Activated CD4-positive, alpha-beta T cell treated with anti-CD3 and anti-CD28 coated beads, Interleukin-2, amount 10 ng/mL, durations not matched to agents 24 days and 14 days (primary cell): ENCODE measurements at regions not wholly inside any gene's neighbourhood (a gene's known extent, or its start where the extent isn't known, plus 50 kb on each side); places are given as distances from the start of the nearest gene placed in this dataset.

Experiments
- DNase-seq: peaks from one replicate; pipeline ENCODE4 v3.0.0; 2022
- H3K27ac Mint-ChIP-seq: one replicate; pipeline ENCODE4 v1.8.0; 2022; ENCODE audit warnings: mild to moderate bottlenecking, mixed read lengths
- H3K27me3 Mint-ChIP-seq: one replicate; pipeline ENCODE4 v1.8.0; 2022; ENCODE audit warnings: mixed read lengths
- H3K36me3 Mint-ChIP-seq: one replicate; pipeline ENCODE4 v1.8.0; 2022; ENCODE audit warnings: low read depth, mild to moderate bottlenecking, mixed read lengths
- H3K4me1 Mint-ChIP-seq: one replicate; pipeline ENCODE4 v1.8.0; 2021; ENCODE audit warnings: mixed read lengths
- H3K4me3 Mint-ChIP-seq: one replicate; pipeline ENCODE4 v1.8.0; 2022; ENCODE audit warnings: mild to moderate bottlenecking, moderate library complexity, mixed read lengths
- H3K9me3 Mint-ChIP-seq: one replicate; pipeline ENCODE4 v1.8.0; 2021; ENCODE audit warnings: mixed read lengths
- intact Hi-C: fragments of 100-400 bp; cut with micrococcal nuclease; formaldehyde crosslinking; loops from one replicate; pipeline ENCODE4 v1.15.1; 2023

- Mint-ChIP-seq H3K36me3 (no peaks in the 10 kb centered on the region), H3K4me3 (no peak overlapping the region), H3K27ac (no peak overlapping the region), H3K9me3 (no peaks in the 10 kb centered on the region), H3K4me1 (no peaks in the 10 kb centered on the region), H3K27me3 (peaks cover 2% of the 10 kb centered on the region)
- intact Hi-C loops: no loop called here
- no peak for DNase-seq
These were observed 238.7 kb upstream of the COPS8 start for GRCh38 chr2:236847023-236847422.

DNA sequence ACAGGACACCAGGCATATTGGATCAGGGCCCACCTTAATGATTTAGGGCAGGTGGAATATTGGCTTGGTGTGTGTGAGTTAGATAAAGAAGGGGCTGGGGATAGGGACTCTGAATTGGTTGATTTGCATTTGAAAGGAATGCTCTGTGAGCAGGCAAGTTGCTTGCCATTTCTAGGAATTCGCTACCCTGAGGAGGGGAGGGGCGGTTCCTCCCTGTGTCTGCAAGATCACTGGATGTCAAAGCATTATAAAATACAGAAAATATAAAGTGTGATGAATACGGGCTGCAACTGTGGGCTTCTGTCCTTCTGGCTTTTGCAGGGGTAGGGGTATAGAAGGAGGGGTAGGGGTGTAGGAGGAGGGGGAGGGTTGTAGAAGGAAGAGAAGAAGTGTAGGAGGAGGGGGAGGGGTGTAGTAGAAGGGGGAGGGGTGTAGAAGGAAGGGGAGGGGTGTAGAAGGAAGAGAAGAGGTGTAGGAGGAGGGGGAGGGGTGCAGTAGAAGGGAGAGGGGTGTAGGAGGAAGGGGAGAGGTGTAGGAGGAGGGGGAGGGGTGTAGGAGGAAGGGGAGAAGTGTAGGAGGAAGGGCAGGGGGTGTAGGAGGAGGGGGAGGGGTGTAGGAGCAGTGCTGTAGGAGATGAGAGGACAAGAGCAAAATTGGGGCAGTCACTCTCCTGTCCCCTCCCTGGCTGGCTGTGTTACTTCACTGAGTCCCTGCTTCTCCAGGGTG, 238.0 kb upstream of the COPS8 start:
- Mint-ChIP-seq H3K27ac (no peak overlapping the region), H3K36me3 (no peaks in the 10 kb centered on the region), H3K4me3 (no peak overlapping the region), H3K9me3 (no peaks in the 10 kb centered on the region), H3K27me3 (peaks cover 2% of the 10 kb centered on the region), H3K4me1 (no peaks in the 10 kb centered on the region)
- no peak for DNase-seq
- intact Hi-C loops: no loop called here

DNA sequence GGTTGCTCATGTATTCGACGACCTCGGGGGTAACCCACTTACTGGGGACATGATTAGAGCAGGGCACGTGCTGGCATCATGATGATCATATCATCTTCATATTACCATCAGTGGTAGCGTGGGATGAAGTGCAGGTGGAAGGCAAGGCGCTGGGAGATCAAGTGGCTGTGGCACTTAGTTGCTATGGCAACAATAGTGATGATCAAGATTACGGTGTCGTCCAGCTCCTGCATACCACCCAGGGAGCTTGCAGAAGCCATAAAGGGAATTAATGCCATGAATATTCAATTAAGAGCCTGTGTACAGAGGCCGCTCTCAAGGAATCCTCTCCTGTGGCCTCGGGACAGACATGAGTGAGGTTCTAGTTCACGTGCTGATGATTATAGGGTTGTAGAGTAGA, 237.2 kb upstream of the COPS8 start:
- Mint-ChIP-seq H3K9me3 (no peaks in the 10 kb centered on the region), H3K36me3 (no peaks in the 10 kb centered on the region), H3K27me3 (peaks cover 2% of the 10 kb centered on the region), H3K4me3 (no peak overlapping the region), H3K4me1 (no peaks in the 10 kb centered on the region), H3K27ac (no peak overlapping the region)
- no peak for DNase-seq
- intact Hi-C loops: no loop called here

DNA sequence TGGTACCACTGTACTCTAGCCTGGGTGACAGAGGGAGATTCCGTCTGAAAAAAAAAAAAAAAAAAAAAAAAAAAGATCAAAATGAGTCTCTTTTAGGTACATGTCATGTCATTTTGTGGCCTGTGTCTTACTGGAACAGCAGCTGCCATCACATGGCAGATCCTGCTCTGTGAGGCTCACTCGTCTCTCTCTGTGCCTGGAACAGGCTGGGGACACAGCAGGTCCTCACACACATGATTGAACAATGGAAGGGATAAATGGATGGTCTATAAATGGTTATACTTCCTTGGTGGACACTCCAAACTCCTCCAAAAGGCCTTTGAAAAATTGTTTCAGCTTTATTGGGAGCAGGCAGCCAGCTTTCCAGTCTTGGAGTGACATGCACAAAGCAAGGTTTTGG, 236.2 kb upstream of the COPS8 start:
- H3K27ac Mint-ChIP-seq: no peak overlapping the region
- DNase-seq: no peak
- H3K27me3 Mint-ChIP-seq: peaks cover 2% of the 10 kb centered on the region
- no peaks in the 10 kb centered on the region for H3K4me1 Mint-ChIP-seq
- H3K9me3 Mint-ChIP-seq: no peaks in the 10 kb centered on the region
- no peaks in the 10 kb centered on the region for H3K36me3 Mint-ChIP-seq
- intact Hi-C loops: no loop called here
- no peak overlapping the region for H3K4me3 Mint-ChIP-seq

- Mint-ChIP-seq H3K27ac (no peak overlapping the region), H3K4me1 (no peaks in the 10 kb centered on the region), H3K36me3 (no peaks in the 10 kb centered on the region), H3K4me3 (no peak overlapping the region), H3K9me3 (no peaks in the 10 kb centered on the region), H3K27me3 (peaks cover 2% of the 10 kb centered on the region)
- intact Hi-C loops: no loop called here
- no peak for DNase-seq
These were observed 235.7 kb upstream of the COPS8 start for GRCh38 chr2:236849940-236850339.

DNA sequence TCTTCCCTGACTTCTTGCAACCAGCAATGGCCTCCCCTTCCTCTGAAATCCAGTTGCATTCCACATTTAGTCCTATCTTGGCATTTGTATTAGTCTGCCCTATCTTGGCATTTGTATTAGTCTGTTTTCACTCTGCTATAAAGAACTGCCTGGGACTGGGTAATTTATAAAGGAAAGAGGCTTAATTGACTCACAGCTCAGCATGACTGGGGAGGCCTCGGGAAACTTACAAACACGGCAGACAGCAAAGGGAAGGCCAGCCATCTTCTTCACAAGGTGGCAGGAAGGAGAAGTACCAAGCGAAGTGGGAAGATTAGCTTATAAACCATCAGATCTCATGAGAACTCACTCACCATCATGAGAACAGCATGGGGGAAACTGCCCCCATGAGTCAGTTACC, 234.5 kb upstream of the COPS8 start:
- no peak overlapping the region for H3K4me3 Mint-ChIP-seq
- no peaks in the 10 kb centered on the region for H3K36me3 Mint-ChIP-seq
- intact Hi-C loops: no loop called here
- no peak for DNase-seq
- no peaks in the 10 kb centered on the region for H3K4me1 Mint-ChIP-seq
- H3K27me3 Mint-ChIP-seq: peaks cover 2% of the 10 kb centered on the region
- H3K27ac Mint-ChIP-seq: no peak overlapping the region
- no peaks in the 10 kb centered on the region for H3K9me3 Mint-ChIP-seq

DNA sequence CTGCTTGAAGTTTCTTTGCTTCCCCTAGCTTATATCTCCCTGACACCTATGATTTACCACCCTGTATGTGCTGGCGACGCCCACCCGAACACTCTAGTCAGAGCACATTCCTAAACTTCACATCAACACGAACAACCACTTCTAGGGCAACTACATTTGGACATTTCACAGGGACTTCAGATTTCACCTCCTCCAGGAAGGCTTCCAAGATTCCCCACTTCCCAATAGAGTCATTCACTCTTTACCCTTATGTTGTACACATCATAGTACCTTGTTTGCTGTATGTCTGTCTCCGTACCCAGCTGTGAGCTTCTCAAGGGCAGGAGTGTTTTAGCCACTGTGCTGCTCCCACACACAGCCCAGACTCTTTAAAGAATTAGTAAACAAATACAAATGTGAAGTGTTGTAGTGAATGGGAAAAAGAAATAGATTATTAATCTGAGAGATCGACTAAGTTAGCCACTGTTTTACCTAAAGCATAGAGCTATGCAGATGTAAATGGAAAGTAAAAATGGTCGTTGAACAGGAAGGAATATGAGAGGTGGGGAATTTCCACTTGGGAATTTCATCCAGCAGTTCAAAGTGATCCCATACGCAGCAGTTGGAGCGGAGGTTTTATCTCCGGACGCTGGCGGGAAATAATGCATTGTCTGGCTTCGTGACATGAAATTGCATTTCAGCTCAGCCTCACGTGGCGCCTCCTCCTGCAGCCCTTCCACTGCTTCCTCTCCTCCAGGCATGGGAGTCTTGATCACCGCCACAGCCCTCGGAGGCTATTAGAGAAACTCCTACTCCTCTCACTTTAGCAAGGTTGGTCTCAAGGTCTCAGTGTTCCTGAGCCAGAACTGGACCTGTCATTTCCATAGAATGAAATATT, 233.4 kb upstream of the COPS8 start:
- intact Hi-C loops: no loop called here
- no peak overlapping the region for H3K4me3 Mint-ChIP-seq
- peaks cover 2% of the 10 kb centered on the region for H3K27me3 Mint-ChIP-seq
- DNase-seq: no peak
- H3K9me3 Mint-ChIP-seq: no peaks in the 10 kb centered on the region
- no peaks in the 10 kb centered on the region for H3K36me3 Mint-ChIP-seq
- no peak overlapping the region for H3K27ac Mint-ChIP-seq
- no peaks in the 10 kb centered on the region for H3K4me1 Mint-ChIP-seq

GRCh38 chr2:236852977-236853374, 232.7 kb upstream of the COPS8 start:
- H3K4me3 Mint-ChIP-seq: no peak overlapping the region
- peaks cover 2% of the 10 kb centered on the region for H3K27me3 Mint-ChIP-seq
- H3K27ac Mint-ChIP-seq: no peak overlapping the region
- DNase-seq: no peak
- H3K9me3 Mint-ChIP-seq: no peaks in the 10 kb centered on the region
- intact Hi-C loops: no loop called here
- H3K36me3 Mint-ChIP-seq: no peaks in the 10 kb centered on the region
- H3K4me1 Mint-ChIP-seq: no peaks in the 10 kb centered on the region

DNA sequence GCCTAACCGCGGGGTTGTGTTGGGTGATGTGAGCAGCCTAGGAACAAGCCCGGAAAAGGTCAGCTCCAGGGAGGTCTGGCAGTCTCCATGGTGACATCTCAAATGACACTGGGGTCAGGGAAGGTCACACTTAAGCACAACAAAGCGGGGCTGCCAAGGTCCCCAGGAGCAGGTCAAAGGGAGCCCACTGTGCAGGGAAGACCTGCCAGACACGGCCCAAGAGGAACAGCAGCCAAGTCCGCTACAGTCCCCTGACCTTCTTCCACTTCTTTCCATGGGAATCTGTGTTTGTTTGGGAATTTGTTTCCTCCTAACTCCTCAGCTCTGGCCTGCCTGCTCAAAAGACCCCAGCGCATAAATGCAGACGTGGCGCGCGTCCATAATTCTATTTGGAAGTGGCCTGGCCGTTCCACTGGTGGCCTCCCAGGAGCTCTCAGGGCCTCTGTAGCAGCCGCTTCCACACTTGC, 232.1 kb upstream of the COPS8 start:
- no peak for DNase-seq
- Mint-ChIP-seq H3K36me3 (no peaks in the 10 kb centered on the region), H3K9me3 (no peaks in the 10 kb centered on the region), H3K4me3 (no peak overlapping the region), H3K27me3 (peaks cover 2% of the 10 kb centered on the region), H3K27ac (no peak overlapping the region), H3K4me1 (no peaks in the 10 kb centered on the region)
- intact Hi-C loops: no loop called here

DNA sequence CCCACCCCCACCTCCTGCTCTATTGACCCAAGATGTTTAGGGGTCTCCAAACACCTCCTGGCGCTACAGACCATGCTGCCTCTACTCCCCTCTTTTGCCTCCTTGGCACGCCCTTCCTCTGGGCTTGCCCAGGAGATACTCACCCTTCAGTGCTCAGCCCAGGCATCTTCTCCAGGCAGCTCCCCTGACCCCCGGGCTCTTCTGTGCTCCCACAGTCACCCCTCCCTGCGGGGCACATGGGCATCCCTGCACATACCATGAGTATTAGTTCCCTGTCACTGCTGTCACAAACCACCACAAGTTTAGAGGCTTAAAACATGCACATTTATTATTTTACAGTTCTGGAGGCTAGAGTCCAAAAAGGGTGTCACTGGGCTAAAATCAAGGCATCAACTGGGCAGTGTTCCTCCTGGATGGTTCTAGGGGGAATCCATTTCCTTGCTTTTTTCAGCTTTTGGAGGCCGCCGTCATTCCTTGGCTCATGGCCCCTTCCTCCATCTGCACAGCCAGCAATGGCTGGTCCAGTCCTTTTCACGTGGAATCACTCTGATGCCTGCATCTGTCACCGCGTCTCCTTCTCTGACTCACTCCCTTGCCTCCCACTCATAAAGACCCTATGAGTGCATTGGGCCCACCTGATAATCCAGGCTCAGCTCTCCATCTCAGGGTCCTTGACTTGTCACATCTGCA, 230.4 kb upstream of the COPS8 start:
- intact Hi-C loops: no loop called here
- H3K4me1 Mint-ChIP-seq: no peaks in the 10 kb centered on the region
- no peaks in the 10 kb centered on the region for H3K9me3 Mint-ChIP-seq
- H3K36me3 Mint-ChIP-seq: no peaks in the 10 kb centered on the region
- no peak overlapping the region for H3K27ac Mint-ChIP-seq
- H3K27me3 Mint-ChIP-seq: peaks cover 2% of the 10 kb centered on the region
- no peak overlapping the region for H3K4me3 Mint-ChIP-seq
- DNase-seq: no peak

DNA sequence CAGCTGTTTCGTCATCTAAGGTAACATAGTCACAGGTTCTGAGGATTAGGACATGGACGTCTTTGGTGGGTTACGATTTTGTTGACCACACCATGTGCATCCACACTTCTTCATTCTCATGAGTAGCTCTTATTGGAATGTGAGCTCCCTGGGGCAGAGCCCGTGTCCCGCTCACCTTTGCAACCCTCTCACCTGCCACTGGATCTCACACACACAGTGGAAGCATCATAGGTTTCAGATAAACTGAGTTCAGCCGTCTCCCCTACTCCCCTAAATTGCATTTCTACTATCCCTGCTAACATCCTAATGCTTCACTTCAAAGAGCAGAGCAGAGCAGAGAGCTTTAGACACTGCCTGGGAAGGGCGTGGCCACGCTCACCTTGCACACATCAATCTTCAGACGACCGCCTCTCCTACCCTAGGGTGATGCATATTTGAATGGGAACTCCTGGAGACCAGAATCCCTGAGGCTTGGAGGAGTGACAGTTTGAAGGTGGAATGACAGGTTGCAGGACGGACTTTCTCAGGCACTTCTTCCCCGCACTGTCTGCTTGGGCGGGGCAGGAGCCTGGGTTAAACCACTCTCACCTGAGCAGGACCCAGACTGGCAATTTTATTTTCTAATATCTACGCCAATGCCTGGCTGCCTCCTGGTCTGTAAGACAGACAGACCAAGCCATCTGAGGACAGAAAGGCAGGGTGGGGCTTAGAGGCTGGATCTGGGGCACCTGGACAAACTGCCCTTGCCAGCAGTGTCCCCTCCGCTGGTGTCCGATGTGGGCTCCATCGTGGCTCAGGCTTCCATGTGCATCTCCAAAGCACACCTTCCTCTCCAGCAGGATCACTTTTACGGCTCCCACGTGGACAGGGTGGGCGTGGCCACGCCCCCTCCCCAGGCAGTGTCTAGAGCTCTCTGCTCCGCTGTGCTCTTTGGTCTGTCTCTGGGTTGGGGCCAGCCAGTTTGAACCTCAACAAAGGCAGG, 229.5 kb upstream of the COPS8 start:
- Mint-ChIP-seq H3K9me3 (no peaks in the 10 kb centered on the region), H3K36me3 (no peaks in the 10 kb centered on the region)
- intact Hi-C loops: no loop called here

GRCh38 chr2:236856848-236857235, 228.8 kb upstream of the COPS8 start:
- Mint-ChIP-seq H3K27ac (no peak overlapping the region), H3K9me3 (no peaks in the 10 kb centered on the region), H3K4me1 (no peaks in the 10 kb centered on the region), H3K36me3 (no peaks in the 10 kb centered on the region), H3K4me3 (no peak overlapping the region), H3K27me3 (no peaks in the 10 kb centered on the region)
- DNase-seq: no peak
- intact Hi-C loops: no loop called here

More for the DNA sequence above, 229.5 kb upstream of the COPS8 start:
- H3K27me3 Mint-ChIP-seq: no peaks in the 10 kb centered on the region
- no peak overlapping the region for H3K4me3 Mint-ChIP-seq
- no peak overlapping the region for H3K27ac Mint-ChIP-seq
- no peak for DNase-seq
- H3K4me1 Mint-ChIP-seq: no peaks in the 10 kb centered on the region

- Mint-ChIP-seq H3K9me3 (no peaks in the 10 kb centered on the region), H3K27ac (no peak overlapping the region), H3K36me3 (no peaks in the 10 kb centered on the region), H3K4me3 (no peak overlapping the region), H3K4me1 (no peaks in the 10 kb centered on the region), H3K27me3 (no peaks in the 10 kb centered on the region)
- intact Hi-C loops: no loop called here
- no peak for DNase-seq
These were observed 228.4 kb upstream of the COPS8 start for GRCh38 chr2:236857246-236857645.
